ENCODE measurements at regions not wholly inside any gene's neighbourhood (a gene's known extent, or its start where the extent isn't known, plus 50 kb on each side); places are given as distances from the start of the nearest gene placed in this dataset.
"Not testable (repeated sequence)": the region's sequence is repeated elsewhere in the genome, so short reads cannot be mapped to it uniquely, and the experiment has no call there.

- TF ChIP-seq ESRRG (CRISPR knock-in tag; IDR thresholded peaks at IDR 0.05): no peak
- TF ChIP-seq ZNF70 (CRISPR knock-in tag; IDR thresholded peaks at IDR 0.05): no peak
- TF ChIP-seq TOX (CRISPR knock-in tag; IDR thresholded peaks at IDR 0.05; ENCODE audit: borderline replicate concordance): no peak
- TF ChIP-seq CSRNP3 (CRISPR knock-in tag; IDR thresholded peaks at IDR 0.05): no peak
- TF ChIP-seq CSDC2 (CRISPR knock-in tag; IDR thresholded peaks at IDR 0.05): no peak
- no peak for TF ChIP-seq ZNF8 (CRISPR knock-in tag; IDR thresholded peaks at IDR 0.05)
- no peak for TF ChIP-seq TCF4 (CRISPR knock-in tag; IDR thresholded peaks at IDR 0.05; ENCODE audit: borderline replicate concordance)
- no peak for TF ChIP-seq RARB (CRISPR knock-in tag; IDR thresholded peaks at IDR 0.05)
- no peak for TF ChIP-seq PATZ1 (CRISPR knock-in tag; IDR thresholded peaks at IDR 0.05; ENCODE audit: borderline replicate concordance)
These were observed 140.1 kb upstream of the DDX53 start (continued) for GRCh38 chrX:22859642-22860041.

GRCh38 chrX:22866801-22867200 is 133.0 kb upstream of the DDX53 start:
- ATAC-seq: not testable (repeated sequence)

GRCh38 chrX:22882543-22882942 is 117.2 kb upstream of the DDX53 start:
- TF ChIP-seq ISL1 (CRISPR knock-in tag; IDR thresholded peaks at IDR 0.05): no peak
- no peak for TF ChIP-seq CREB5 (CRISPR knock-in tag; IDR thresholded peaks at IDR 0.05; ENCODE audit: low read depth)
- no peak for TF ChIP-seq TOX (CRISPR knock-in tag; IDR thresholded peaks at IDR 0.05; ENCODE audit: borderline replicate concordance)
- TF ChIP-seq ZC3H10 (CRISPR knock-in tag; IDR thresholded peaks at IDR 0.05): no peak
- no peak for TF ChIP-seq ARNTL (CRISPR knock-in tag; IDR thresholded peaks at IDR 0.05; ENCODE audit: borderline replicate concordance, low read depth)
- no peak for TF ChIP-seq ZNF70 (CRISPR knock-in tag; IDR thresholded peaks at IDR 0.05)
- TF ChIP-seq SNAI2 (CRISPR knock-in tag; IDR thresholded peaks at IDR 0.05): no peak
- TF ChIP-seq PATZ1 (CRISPR knock-in tag; IDR thresholded peaks at IDR 0.05; ENCODE audit: borderline replicate concordance): no peak
- no peak for TF ChIP-seq RARB (CRISPR knock-in tag; IDR thresholded peaks at IDR 0.05)
- no peak for TF ChIP-seq ZFP30 (CRISPR knock-in tag; IDR thresholded peaks at IDR 0.05)
- TF ChIP-seq PPARA (CRISPR knock-in tag; IDR thresholded peaks at IDR 0.05; ENCODE audit: borderline replicate concordance): no peak
- no peak for TF ChIP-seq ZNF565 (CRISPR knock-in tag; conservative IDR thresholded peaks at IDR 0.05; ENCODE audit: low read depth)
- no peak for TF ChIP-seq BACH2 (CRISPR knock-in tag; IDR thresholded peaks at IDR 0.05; ENCODE audit: borderline replicate concordance)
- TF ChIP-seq GLIS3 (CRISPR knock-in tag; IDR thresholded peaks at IDR 0.05): no peak
- TF ChIP-seq POU6F1 (CRISPR knock-in tag; IDR thresholded peaks at IDR 0.05; ENCODE audit: borderline replicate concordance, low read depth): no peak
- ATAC-seq: no peak

- no peak for ATAC-seq
- TF ChIP-seq TOX (CRISPR knock-in tag; IDR thresholded peaks at IDR 0.05; ENCODE audit: borderline replicate concordance) (no peak), TSHZ2 (CRISPR knock-in tag; IDR thresholded peaks at IDR 0.05) (no peak), SNAI2 (CRISPR knock-in tag; IDR thresholded peaks at IDR 0.05) (no peak), OSR1 (CRISPR knock-in tag; IDR thresholded peaks at IDR 0.05) (no peak), RARB (CRISPR knock-in tag; IDR thresholded peaks at IDR 0.05) (no peak), BACH2 (CRISPR knock-in tag; IDR thresholded peaks at IDR 0.05; ENCODE audit: borderline replicate concordance) (no peak), ZNF70 (CRISPR knock-in tag; IDR thresholded peaks at IDR 0.05) (no peak), ARNTL (CRISPR knock-in tag; IDR thresholded peaks at IDR 0.05; ENCODE audit: borderline replicate concordance, low read depth) (no peak), ZNF565 (CRISPR knock-in tag; conservative IDR thresholded peaks at IDR 0.05; ENCODE audit: low read depth) (no peak), CREB5 (CRISPR knock-in tag; IDR thresholded peaks at IDR 0.05; ENCODE audit: low read depth) (no peak), ZNF8 (CRISPR knock-in tag; IDR thresholded peaks at IDR 0.05) (no peak), TCF4 (CRISPR knock-in tag; IDR thresholded peaks at IDR 0.05; ENCODE audit: borderline replicate concordance) (no peak), ZC3H10 (CRISPR knock-in tag; IDR thresholded peaks at IDR 0.05) (no peak), ZFP3 (CRISPR knock-in tag; IDR thresholded peaks at IDR 0.05) (no peak)
These were observed 109.9 kb upstream of the DDX53 start for GRCh38 chrX:22889819-22890218.
